IgD-negative memory B cell (primary cell): ENCODE measurements at regions not wholly inside any gene's neighbourhood (a gene's known extent, or its start where the extent isn't known, plus 50 kb on each side); places are given as distances from the start of the nearest gene placed in this dataset.

Experiments
- H3K27ac Mint-ChIP-seq, 3 donors: one replicate each; pipeline ENCODE4 v1.8.0; 2020 to 2022; ENCODE audit warnings: mild to moderate bottlenecking in 3 of 3, mixed read lengths in 3 of 3, moderate library complexity in 1 of 3
- H3K27me3 Mint-ChIP-seq: one replicate; pipeline ENCODE4 v1.8.0; 2021; ENCODE audit warnings: mixed read lengths
- H3K36me3 Mint-ChIP-seq: one replicate; pipeline ENCODE4 v1.8.0; 2020; ENCODE audit warnings: mild to moderate bottlenecking, mixed read lengths
- H3K4me1 Mint-ChIP-seq, 3 donors: one replicate each; pipeline ENCODE4 v1.8.0; 2020 to 2022; ENCODE audit warnings: mixed read lengths in 3 of 3, mild to moderate bottlenecking in 1 of 3
- H3K4me3 Mint-ChIP-seq, 4 donors: one replicate each; pipeline ENCODE4 v1.8.0; 2020 to 2022; ENCODE audit warnings: mild to moderate bottlenecking in 4 of 4, mixed read lengths in 4 of 4, moderate library complexity in 3 of 4
- H3K9me3 Mint-ChIP-seq, 3 donors: one replicate each; pipeline ENCODE4 v1.8.0; 2020 to 2021; ENCODE audit warnings: mixed read lengths in 3 of 3, mild to moderate bottlenecking in 1 of 3

DNA sequence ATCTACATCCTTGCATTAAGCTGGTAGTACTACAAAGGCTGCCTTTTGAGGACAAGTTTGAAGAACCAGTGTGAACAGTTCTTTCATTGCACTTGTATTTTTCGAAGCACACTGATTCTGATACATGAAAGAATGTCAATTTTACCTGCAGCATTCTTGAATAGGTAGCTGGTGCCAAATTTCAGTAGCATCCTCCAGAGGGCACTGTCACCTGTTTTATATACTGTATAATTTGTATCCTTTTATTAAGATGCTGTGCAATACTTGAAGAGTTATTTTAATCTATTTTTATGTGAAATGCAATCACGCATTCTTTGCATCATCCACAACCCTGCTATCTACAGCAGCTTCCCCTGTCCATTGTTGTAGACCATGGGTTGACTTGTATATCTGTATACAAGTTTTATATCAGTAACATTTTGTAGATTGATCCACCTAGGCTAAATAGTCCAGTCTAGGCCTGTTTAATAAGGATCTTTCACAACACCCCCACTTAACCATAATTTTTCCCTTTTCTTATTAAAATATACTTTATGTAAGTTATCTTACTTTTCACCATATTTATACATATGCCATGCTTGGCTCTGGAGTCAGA lies 325.7 kb downstream of the PCDH7 start:
- Mint-ChIP-seq H3K4me3 (no peak overlapping the region), H3K27me3 (no peaks in the 10 kb centered on the region), H3K27ac (no peak overlapping the region), H3K4me1 (no peaks in the 10 kb centered on the region), H3K9me3 (peaks cover 0 to 10% (median 3%) of the 10 kb centered on the region in 3 donors), H3K36me3 (no peaks in the 10 kb centered on the region)

- Mint-ChIP-seq H3K4me1 (no peaks in the 10 kb centered on the region), H3K27me3 (no peaks in the 10 kb centered on the region), H3K36me3 (peaks cover 2% of the 10 kb centered on the region), H3K27ac (no peak overlapping the region), H3K4me3 (no peak overlapping the region), H3K9me3 (peaks cover 0 to under 1% (median 0%) of the 10 kb centered on the region in 3 donors)
Measured at GRCh38 chr4:31051151-31051550, 331.0 kb downstream of the PCDH7 start.

- H3K27ac Mint-ChIP-seq = no peak overlapping the region
- peaks cover 2% of the 10 kb centered on the region for H3K36me3 Mint-ChIP-seq
- no peak overlapping the region for H3K4me3 Mint-ChIP-seq
- no peaks in the 10 kb centered on the region for H3K4me1 Mint-ChIP-seq
- H3K9me3 Mint-ChIP-seq = peaks cover 0 to 2% (median 0%) of the 10 kb centered on the region in 3 donors
- H3K27me3 Mint-ChIP-seq = no peaks in the 10 kb centered on the region
Measured at GRCh38 chr4:31051565-31051964, 331.4 kb downstream of the PCDH7 start.

DNA sequence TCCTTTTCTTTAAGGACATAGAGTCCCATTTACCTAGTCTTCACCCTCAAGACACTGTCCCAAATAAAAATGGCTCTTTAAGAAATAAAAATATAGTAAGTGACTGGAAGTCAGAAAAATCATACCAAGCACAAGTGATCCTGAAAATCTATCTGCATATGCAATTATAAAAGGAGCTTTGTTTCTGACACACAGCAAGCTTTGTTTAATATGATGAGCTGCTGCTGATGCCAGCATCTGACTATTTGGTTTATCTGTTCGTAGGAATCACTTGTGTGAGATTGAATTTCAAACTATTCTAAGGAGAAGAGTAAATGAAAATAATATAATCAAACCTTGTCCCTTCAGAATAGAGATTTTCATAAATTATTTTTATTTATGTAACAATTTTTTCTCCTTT lies 332.4 kb downstream of the PCDH7 start:
- H3K4me3 Mint-ChIP-seq = no peak overlapping the region
- H3K9me3 Mint-ChIP-seq = peaks cover 0 to 2% (median 0%) of the 10 kb centered on the region in 3 donors
- no peaks in the 10 kb centered on the region for H3K4me1 Mint-ChIP-seq
- no peak overlapping the region for H3K27ac Mint-ChIP-seq
- no peaks in the 10 kb centered on the region for H3K27me3 Mint-ChIP-seq
- peaks cover 2% of the 10 kb centered on the region for H3K36me3 Mint-ChIP-seq

DNA sequence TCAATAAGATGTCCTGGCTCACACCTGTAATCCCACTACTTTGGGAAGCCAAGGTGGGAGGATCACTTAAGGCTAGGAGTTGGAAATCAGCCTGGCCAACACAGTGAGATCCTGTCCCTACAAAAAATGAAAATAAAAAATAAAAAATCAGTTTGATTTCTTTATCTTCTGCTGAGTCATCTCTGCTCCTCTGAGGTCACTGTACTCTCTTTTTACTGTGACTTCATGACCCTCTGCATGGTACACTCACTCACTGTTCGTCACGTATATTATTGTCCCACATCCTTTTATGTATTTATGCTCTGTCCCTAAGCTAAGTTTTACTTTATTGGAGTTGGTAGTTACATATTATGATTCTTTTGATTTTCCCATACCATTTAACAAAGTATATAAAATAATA lies 333.3 kb downstream of the PCDH7 start:
- Mint-ChIP-seq H3K4me3 (no peak overlapping the region), H3K4me1 (no peaks in the 10 kb centered on the region), H3K27ac (no peak overlapping the region), H3K36me3 (peaks cover 2% of the 10 kb centered on the region), H3K9me3 (peaks cover 0 to 2% (median 1%) of the 10 kb centered on the region in 3 donors), H3K27me3 (no peaks in the 10 kb centered on the region)

DNA sequence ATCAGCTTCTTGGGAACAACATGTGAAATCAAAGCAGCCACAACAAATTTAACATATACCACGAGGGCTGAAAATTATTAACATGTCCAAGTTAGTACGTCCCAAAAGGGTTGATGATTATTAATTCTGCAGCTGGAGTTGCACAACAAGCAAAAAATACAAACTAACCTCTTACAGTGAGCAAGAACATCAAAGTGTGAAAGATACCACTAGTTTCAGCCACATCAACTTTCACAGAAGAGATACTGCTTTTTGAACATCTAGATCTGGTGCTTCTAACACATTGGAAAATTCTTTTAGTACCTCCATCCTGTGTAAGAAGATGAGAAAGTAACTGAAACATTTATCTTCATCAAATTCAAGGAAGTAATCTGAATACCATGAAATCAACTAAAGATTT lies 334.1 kb downstream of the PCDH7 start:
- Mint-ChIP-seq H3K36me3 (peaks cover 2% of the 10 kb centered on the region), H3K27me3 (no peaks in the 10 kb centered on the region), H3K9me3 (peaks cover 0 to 2% (median 1%) of the 10 kb centered on the region in 3 donors), H3K27ac (no peak overlapping the region), H3K4me1 (no peaks in the 10 kb centered on the region), H3K4me3 (no peak overlapping the region)

- no peak overlapping the region for H3K27ac Mint-ChIP-seq
- H3K36me3 Mint-ChIP-seq = no peaks in the 10 kb centered on the region
- no peak overlapping the region for H3K4me3 Mint-ChIP-seq
- no peaks in the 10 kb centered on the region for H3K27me3 Mint-ChIP-seq
- H3K4me1 Mint-ChIP-seq = no peaks in the 10 kb centered on the region
- H3K9me3 Mint-ChIP-seq = peaks cover 0 to 2% (median 1%) of the 10 kb centered on the region in 3 donors
Measured at GRCh38 chr4:31058656-31059055, 338.5 kb downstream of the PCDH7 start.

DNA sequence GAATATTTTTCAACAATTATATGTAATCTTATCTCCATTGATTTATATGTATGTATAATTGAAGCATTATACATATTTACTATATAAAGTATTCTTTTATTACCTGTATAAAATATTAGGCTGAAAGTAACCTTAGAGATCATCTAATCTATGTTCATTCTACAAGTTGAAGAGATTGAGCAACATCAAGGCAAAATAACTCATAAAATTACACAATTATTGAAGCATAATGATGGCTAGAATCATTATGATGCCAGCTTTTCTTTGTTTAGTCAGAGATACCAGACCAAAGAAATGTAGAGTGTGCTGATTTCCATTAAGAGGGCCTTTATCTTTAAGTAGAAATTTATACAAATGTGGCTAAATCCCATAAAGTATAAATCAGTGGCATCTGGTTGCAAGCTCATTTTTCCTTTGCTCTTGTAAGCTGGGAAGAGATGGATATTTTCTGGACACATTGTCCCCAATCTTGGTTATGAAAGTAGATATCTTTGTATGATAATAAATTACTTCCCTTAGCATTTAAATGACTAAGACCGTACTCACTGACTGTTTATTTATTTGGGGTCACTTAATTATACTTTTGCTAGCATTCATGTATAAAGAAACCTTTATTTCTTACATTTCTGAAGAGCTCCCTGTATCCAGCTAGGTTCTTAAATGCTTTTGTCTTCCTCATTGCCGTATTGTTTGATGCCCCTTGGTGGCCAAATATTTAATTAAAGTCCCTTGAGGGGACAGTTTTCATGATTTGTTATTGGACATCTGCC lies 339.8 kb downstream of the PCDH7 start:
- H3K27ac Mint-ChIP-seq = no peak overlapping the region
- no peaks in the 10 kb centered on the region for H3K36me3 Mint-ChIP-seq
- H3K4me3 Mint-ChIP-seq = no peak overlapping the region
- no peaks in the 10 kb centered on the region for H3K27me3 Mint-ChIP-seq
- H3K9me3 Mint-ChIP-seq = peaks cover 0 to 2% (median 1%) of the 10 kb centered on the region in 3 donors
- H3K4me1 Mint-ChIP-seq = no peaks in the 10 kb centered on the region

GRCh38 chr4:31065086-31065485 lies 344.9 kb downstream of the PCDH7 start:
- H3K9me3 Mint-ChIP-seq = peaks cover 0 to 2% (median 0%) of the 10 kb centered on the region in 3 donors
- no peaks in the 10 kb centered on the region for H3K36me3 Mint-ChIP-seq
- H3K4me1 Mint-ChIP-seq = no peaks in the 10 kb centered on the region

GRCh38 chr4:31068257-31069075 lies 348.3 kb downstream of the PCDH7 start:
- Mint-ChIP-seq H3K4me3 (no peak overlapping the region), H3K36me3 (no peaks in the 10 kb centered on the region), H3K4me1 (no peaks in the 10 kb centered on the region), H3K9me3 (peaks cover 0 to 2% (median 0%) of the 10 kb centered on the region in 3 donors), H3K27me3 (no peaks in the 10 kb centered on the region), H3K27ac (no peak overlapping the region)

More at GRCh38 chr4:31065086-31065485, 344.9 kb downstream of the PCDH7 start:
- Mint-ChIP-seq H3K4me3 (no peak overlapping the region), H3K27me3 (no peaks in the 10 kb centered on the region), H3K27ac (no peak overlapping the region)

DNA sequence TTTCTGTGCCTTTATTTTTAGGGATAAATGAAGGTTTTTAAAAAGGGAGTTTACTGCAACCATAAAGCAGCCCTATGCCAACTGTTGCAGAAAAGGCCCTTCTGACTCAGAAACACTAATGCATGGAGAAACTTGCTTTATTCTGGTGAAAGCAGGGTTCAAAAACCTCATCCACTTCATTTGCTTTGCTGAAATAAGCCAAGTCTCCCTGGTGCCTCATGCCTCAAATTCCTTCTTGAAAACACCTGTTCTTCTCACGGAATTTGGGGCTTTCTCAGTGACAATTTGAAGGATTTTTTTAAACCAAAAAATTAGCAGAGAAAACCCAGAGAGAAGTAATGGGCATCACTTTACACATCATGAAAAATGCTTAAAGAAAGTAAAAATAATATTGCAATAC lies 349.0 kb downstream of the PCDH7 start:
- Mint-ChIP-seq H3K4me1 (no peaks in the 10 kb centered on the region), H3K36me3 (no peaks in the 10 kb centered on the region), H3K27ac (no peak overlapping the region), H3K4me3 (no peak overlapping the region), H3K9me3 (peaks cover 0 to 6% (median 2%) of the 10 kb centered on the region in 3 donors), H3K27me3 (no peaks in the 10 kb centered on the region)

GRCh38 chr4:31071508-31072486 lies 351.6 kb downstream of the PCDH7 start:
- no peaks in the 10 kb centered on the region for H3K36me3 Mint-ChIP-seq
- peaks cover 2 to 7% (median 3%) of the 10 kb centered on the region in 3 donors for H3K9me3 Mint-ChIP-seq
- no peaks in the 10 kb centered on the region for H3K27me3 Mint-ChIP-seq
- no peaks in the 10 kb centered on the region for H3K4me1 Mint-ChIP-seq
- no peak overlapping the region for H3K4me3 Mint-ChIP-seq
- H3K27ac Mint-ChIP-seq = no peak overlapping the region

- H3K27ac Mint-ChIP-seq = no peak overlapping the region
- H3K4me3 Mint-ChIP-seq = no peak overlapping the region
- no peaks in the 10 kb centered on the region for H3K27me3 Mint-ChIP-seq
- peaks cover 0 to 15% (median 8%) of the 10 kb centered on the region in 3 donors for H3K9me3 Mint-ChIP-seq
- no peaks in the 10 kb centered on the region for H3K36me3 Mint-ChIP-seq
- no peaks in the 10 kb centered on the region for H3K4me1 Mint-ChIP-seq
Measured at GRCh38 chr4:31075969-31076368, 355.8 kb downstream of the PCDH7 start.

DNA sequence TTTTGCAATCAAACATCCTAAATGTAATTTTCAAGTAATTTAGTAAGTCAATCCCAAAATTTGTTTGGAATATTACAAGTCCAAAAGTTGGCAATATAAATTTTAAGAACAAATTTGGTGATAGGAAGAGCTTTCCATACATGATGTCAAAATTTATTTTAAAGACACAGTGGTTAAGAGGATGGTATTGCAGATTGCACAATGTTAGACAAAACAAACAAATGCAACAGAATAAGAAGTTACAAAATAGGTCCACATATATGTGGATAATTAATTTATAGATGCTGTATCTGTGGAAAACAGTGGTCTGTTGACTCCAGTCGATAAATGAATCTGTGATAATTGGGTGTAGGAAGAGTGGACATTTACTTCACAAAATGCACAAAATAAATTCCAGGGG lies 358.5 kb downstream of the PCDH7 start:
- Mint-ChIP-seq H3K9me3 (peaks cover 0 to 14% (median 10%) of the 10 kb centered on the region in 3 donors), H3K4me3 (no peak overlapping the region), H3K27me3 (no peaks in the 10 kb centered on the region)

More for the DNA sequence above, 358.5 kb downstream of the PCDH7 start:
- Mint-ChIP-seq H3K27ac (no peak overlapping the region), H3K36me3 (no peaks in the 10 kb centered on the region), H3K4me1 (no peaks in the 10 kb centered on the region)
